Upper lobe of right lung (tissue), 1 donor: ENCODE measurements at regions not wholly inside any gene's neighbourhood (a gene's known extent, or its start where the extent isn't known, plus 50 kb on each side); places are given as distances from the start of the nearest gene placed in this dataset.

Experiments
- ATAC-seq: fragments of 200-7000 bp; cut with Tn5 transposase; one replicate; pipeline ENCODE4 v1.9.1; 2020; ENCODE audit warnings: mild to moderate bottlenecking, moderate library complexity
- DNase-seq: peaks from one replicate; pipeline ENCODE4 v3.0.0-alpha.2; 2020
- H3K27ac ChIP-seq: fragments of 200-600 bp; one replicate; pipeline ENCODE4 v1.8.0; 2022
- H3K27me3 ChIP-seq: fragments of 200-600 bp; one replicate; pipeline ENCODE4 v1.8.0; 2022; ENCODE audit warnings: mild to moderate bottlenecking
- H3K36me3 ChIP-seq: fragments of 200-600 bp; one replicate; pipeline ENCODE4 v1.8.0; 2022
- H3K4me1 ChIP-seq: fragments of 200-600 bp; one replicate; pipeline ENCODE4 v1.8.0; 2022
- H3K4me3 ChIP-seq: fragments of 200-600 bp; one replicate; pipeline ENCODE4 v1.8.0; 2022; ENCODE audit warnings: mild to moderate bottlenecking
- H3K9me3 ChIP-seq: fragments of 200-600 bp; one replicate; pipeline ENCODE4 v1.8.0; 2022
- CTCF ChIP-seq: fragments of 200-600 bp; IDR thresholded peaks from one replicate; pipeline ENCODE4 v1.8.0; 2022; ENCODE audit warnings: antibody characterized with exemption
- intact Hi-C: fragments of 100-400 bp; cut with DNase I; formaldehyde crosslinking; loops from one replicate; pipeline ENCODE4 v1.11.0; 2022
- donor health status: DM: no; HTN: yes; CAD: no; lungs with severe emphysema.

DNA sequence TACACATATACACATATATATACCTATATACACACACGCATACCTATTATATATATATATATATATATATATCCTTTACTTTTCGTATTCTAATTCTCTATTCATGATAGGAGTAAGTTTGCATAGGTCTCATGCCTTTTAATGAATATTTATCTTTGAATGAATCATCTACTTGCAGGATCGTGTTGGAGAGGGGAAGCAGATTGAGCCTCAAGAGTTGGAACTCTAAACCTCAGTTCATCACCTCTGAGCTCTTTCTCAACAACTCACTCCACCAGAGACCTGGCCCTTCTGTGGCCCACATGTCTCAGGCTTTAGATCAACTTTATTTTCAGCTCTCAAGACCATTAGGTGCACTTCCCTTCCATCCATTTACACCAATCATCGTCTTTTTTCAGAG is 490.4 kb upstream of the ID2 start:
- no peak for DNase-seq
- Histone ChIP-seq H3K9me3 (no peaks in the 10 kb centered on the region), H3K4me1 (peaks cover 7% of the 10 kb centered on the region), H3K27ac (no peak overlapping the region), H3K4me3 (no peak overlapping the region), H3K27me3 (no peaks in the 10 kb centered on the region), H3K36me3 (no peaks in the 10 kb centered on the region)
- no peak for TF ChIP-seq CTCF
- intact Hi-C loops, result no loop called here
- ATAC-seq, result no peak

DNA sequence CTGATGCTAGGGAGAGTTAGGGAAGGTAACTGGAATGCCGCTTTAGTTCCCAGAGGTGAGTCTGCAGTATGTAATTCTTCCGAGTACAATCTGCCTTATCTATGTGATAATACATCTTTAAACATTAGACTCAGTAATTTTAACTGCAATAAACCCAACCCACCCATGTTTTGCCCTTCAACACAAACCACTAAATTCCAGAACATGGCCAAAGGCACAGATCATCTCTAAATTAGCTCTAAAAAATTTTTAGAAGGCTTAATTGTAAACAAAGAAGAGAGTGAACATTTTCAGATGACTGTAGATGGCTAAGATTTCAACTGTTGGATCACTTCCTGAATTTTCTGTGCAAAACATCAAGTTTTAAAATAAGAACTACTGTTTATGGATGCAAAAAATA is 488.7 kb upstream of the ID2 start:
- H3K27ac ChIP-seq, result no peak overlapping the region
- TF ChIP-seq CTCF, result no peak
- H3K27me3 ChIP-seq, result no peaks in the 10 kb centered on the region
- DNase-seq (no peak), ATAC-seq (no peak)
- intact Hi-C loops, result no loop called here
- no peak overlapping the region for H3K4me3 ChIP-seq
- no peaks in the 10 kb centered on the region for H3K36me3 ChIP-seq
- peaks cover 7% of the 10 kb centered on the region for H3K4me1 ChIP-seq
- H3K9me3 ChIP-seq, result no peaks in the 10 kb centered on the region

DNA sequence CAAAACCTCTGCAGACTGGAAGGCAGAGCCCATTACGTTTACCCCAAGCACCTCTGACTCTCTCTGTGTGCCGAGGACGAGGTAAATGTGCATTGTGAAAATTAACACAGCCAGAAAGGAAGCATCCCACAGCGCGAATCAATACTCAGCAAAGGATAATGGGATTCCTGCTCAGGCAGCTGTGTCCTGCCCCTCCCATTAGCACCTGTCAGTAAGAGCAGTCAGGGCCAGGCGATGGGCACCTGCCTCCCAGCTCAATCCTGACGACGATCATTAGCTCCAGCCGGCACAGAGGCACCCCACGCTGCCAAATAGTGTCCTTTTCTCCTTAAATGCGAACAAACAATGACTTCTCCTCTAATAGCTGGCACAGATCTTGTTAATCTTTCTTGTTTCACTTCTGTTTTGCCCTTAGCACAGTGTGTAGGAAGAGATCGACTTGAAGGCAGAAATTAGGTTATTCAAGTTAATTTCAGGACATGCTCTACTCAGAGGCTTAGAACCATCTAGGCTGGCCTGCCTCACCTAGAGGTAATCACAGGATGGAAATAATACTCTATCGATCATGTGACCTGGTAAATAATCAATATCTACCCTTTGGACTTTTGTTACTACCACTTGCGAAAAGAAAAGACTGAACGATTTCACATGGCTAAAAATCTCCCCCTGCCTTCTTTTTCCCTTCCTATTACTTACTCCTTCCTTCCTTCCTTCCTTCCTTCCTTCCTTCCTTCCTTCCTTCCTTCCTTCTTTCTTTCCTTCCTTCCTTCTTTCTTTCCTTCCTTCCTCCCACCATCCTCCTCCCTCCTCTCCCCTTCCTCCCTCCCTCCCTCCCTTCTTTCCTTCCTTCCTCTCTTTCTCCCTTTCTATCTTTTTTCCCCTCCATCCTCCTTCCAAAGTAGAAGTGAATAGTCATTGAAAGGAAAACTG is 487.9 kb upstream of the ID2 start:
- DNase-seq (no peak), ATAC-seq (peak; percentile 64)
- H3K4me1 ChIP-seq, result peaks cover 7% of the 10 kb centered on the region
- no peak for TF ChIP-seq CTCF
- no peak overlapping the region for H3K27ac ChIP-seq
- H3K9me3 ChIP-seq, result no peaks in the 10 kb centered on the region
- no peaks in the 10 kb centered on the region for H3K27me3 ChIP-seq
- no peak overlapping the region for H3K4me3 ChIP-seq
- intact Hi-C loops, result no loop called here
- no peaks in the 10 kb centered on the region for H3K36me3 ChIP-seq

GRCh38 chr2:8195784-8196183 is 486.1 kb upstream of the ID2 start:
- no peaks in the 10 kb centered on the region for H3K27me3 ChIP-seq
- no peak overlapping the region for H3K4me3 ChIP-seq
- H3K36me3 ChIP-seq, result no peaks in the 10 kb centered on the region
- DNase-seq (no peak), ATAC-seq (no peak)
- intact Hi-C loops, result no loop called here
- no peaks in the 10 kb centered on the region for H3K9me3 ChIP-seq
- no peak overlapping the region for H3K27ac ChIP-seq
- H3K4me1 ChIP-seq, result peaks cover 7% of the 10 kb centered on the region
- no peak for TF ChIP-seq CTCF

DNA sequence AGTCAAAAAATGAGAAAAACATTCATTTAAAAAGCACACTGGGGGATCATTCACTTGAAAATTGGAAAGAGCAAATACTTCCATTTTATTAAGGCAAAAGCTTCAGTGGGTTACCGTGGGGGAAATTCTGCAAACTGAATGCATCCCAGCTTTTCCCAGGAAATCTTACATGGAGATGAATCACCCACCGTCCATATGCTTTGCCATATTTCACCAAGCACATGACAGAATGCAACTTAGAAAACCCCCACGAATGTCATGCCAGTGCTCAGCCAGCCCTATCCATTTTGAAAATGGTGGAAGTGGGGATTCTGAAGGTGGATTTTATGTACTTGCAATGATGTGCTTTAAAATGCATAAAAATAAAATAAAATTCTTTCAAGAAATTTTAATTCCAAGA is 485.5 kb upstream of the ID2 start:
- DNase-seq (no peak), ATAC-seq (no peak)
- Histone ChIP-seq H3K27me3 (no peaks in the 10 kb centered on the region), H3K36me3 (no peaks in the 10 kb centered on the region), H3K27ac (no peak overlapping the region), H3K4me1 (peaks cover 7% of the 10 kb centered on the region), H3K9me3 (no peaks in the 10 kb centered on the region), H3K4me3 (no peak overlapping the region)
- TF ChIP-seq CTCF, result no peak
- intact Hi-C loops, result no loop called here
